ENCODE measurements at regions not wholly inside any gene's neighbourhood (a gene's known extent, or its start where the extent isn't known, plus 50 kb on each side); places are given as distances from the start of the nearest gene placed in this dataset.

DNA sequence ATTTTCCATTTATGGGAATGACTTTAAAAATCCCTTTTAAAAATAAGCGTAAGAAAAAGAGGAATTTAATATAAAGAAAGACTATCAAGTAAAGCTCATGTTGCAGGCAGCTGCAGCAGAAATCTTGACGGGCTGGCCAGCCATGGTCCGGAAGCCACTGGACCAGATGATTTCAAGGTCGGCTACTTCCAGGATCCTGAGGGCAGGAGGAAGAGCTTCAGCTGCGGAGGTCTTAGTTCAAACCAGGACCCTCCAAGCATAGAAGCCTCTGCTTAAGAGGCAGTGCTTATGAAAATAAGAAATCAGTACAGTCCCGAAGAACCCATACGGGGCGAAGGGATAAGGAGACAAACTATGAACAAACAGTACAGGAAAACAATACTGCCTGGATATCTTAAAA is 220.2 kb upstream of the CELF2 start (continued):
- TF ChIP-seq, protein P1, sequence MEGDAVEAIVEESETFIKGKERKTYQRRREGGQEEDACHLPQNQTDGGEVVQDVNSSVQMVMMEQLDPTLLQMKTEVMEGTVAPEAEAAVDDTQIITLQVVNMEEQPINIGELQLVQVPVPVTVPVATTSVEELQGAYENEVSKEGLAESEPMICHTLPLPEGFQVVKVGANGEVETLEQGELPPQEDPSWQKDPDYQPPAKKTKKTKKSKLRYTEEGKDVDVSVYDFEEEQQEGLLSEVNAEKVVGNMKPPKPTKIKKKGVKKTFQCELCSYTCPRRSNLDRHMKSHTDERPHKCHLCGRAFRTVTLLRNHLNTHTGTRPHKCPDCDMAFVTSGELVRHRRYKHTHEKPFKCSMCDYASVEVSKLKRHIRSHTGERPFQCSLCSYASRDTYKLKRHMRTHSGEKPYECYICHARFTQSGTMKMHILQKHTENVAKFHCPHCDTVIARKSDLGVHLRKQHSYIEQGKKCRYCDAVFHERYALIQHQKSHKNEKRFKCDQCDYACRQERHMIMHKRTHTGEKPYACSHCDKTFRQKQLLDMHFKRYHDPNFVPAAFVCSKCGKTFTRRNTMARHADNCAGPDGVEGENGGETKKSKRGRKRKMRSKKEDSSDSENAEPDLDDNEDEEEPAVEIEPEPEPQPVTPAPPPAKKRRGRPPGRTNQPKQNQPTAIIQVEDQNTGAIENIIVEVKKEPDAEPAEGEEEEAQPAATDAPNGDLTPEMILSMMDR (IDR thresholded peaks at IDR 0.05 in 2 of 3, conservative IDR thresholded peaks at IDR 0.05 in 1 of 3; ENCODE audit: control insufficient read depth in 2 of 3, extremely low read depth in 1 of 3, insufficient read depth in 1 of 3, low read depth in 3 of 3, low read length in 3 of 3) = no peak
- TF ChIP-seq ZNF24 (IDR thresholded peaks at IDR 0.05) = no peak
- no peak for TF ChIP-seq CREB1 (IDR thresholded peaks at IDR 0.05; ENCODE audit: low read depth)
- no peak for TF ChIP-seq ETV6 (conservative IDR thresholded peaks at IDR 0.05 in 1 of 2, IDR thresholded peaks at IDR 0.05 in 1 of 2; ENCODE audit: borderline replicate concordance in 1 of 2, low read depth in 1 of 2)
- TF ChIP-seq CEBPB (IDR thresholded peaks at IDR 0.05; ENCODE audit: borderline replicate concordance in 1 of 2, low read depth in 2 of 2, low read length in 2 of 2) = no peak

DNA sequence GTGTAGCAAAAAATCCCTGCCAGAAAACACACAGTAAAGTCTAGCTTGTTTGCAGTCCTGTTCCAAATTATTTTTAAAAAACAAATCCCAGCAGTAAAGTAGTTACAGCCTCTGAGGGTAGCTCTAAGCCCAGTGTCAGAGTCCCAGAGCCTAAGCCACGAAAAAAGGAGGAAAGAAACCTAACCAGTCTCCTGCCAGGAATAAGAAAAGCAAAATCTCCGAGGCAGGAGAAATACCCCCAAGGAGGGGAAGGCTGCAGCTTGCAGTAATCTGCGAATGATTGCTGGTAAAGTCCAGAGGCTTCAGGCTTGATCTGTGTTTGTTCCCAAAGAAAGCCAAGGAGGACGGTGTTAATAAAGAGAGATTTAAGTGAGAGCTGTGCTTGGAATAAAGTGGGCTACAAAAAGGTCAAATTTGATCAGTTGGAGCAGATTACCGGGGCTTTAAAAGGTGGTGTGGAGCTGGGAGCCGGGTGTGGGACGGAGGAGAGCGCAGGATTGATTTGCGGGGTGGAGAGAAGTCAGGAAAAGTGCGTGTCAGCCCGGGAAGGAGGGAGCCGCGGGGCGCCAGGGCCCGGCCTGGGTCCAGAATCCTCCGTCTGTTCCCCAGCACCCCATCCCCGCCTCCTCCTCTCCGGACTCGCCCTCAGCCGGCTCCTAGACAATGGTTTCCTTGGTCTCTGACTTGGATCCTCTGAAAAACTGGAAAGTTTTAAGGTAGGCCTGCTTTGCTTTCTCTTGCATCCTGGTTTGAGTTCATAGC is 219.4 kb upstream of the CELF2 start:
- ATAC-seq = no peak
- no peaks in the 10 kb centered on the region for H3K9me3 ChIP-seq (replicated peaks; ENCODE audit: control insufficient read depth, insufficient read depth, low read length)
- H3K27ac ChIP-seq (ENCODE audit: control insufficient read depth, insufficient read depth) = no peak overlapping the region
- ChIA-PET CTCF (no interaction called here), RAD21 (ENCODE audit: unreplicated experiment) (no interaction called here), SMC1A (ENCODE audit: uncharacterized antibody, unreplicated experiment) (no interaction called here), POLR2A (no interaction called here)
- FAIRE-seq = no peak
- WGBS (ENCODE audit: insufficient coverage, insufficient replicate concordance, low lambda C conversion rate, missing lambda C conversion rate) = 29% methylated on average over 18 of the region's 20 CpGs
- no peak overlapping the region for H3K9ac ChIP-seq (ENCODE audit: control insufficient read depth, insufficient read depth, low read length)
- intact Hi-C loops (cut with micrococcal nuclease; ENCODE audit: unreplicated experiment) = no loop called here
- no peaks in the 10 kb centered on the region for H3K36me3 ChIP-seq (ENCODE audit: control insufficient read depth in 2 of 2, insufficient read depth in 2 of 2, low read length in 1 of 2)
- no peak for DNase-seq (ENCODE audit: low read depth, low spot score)
- no peak overlapping the region for H2AFZ ChIP-seq (ENCODE audit: control insufficient read depth, low read depth, low read length)
- H3K27me3 ChIP-seq (replicated peaks in 1 of 2; ENCODE audit: control insufficient read depth in 2 of 2, insufficient read depth in 2 of 2, low read length in 1 of 2) = no peaks in the 10 kb centered on the region; a peak in 2 of 4 replicates
- H3K4me1 ChIP-seq (ENCODE audit: control insufficient read depth, insufficient read depth, low read length) = no peaks in the 10 kb centered on the region
- BruUV-seq (replicated peaks) = no TSS peak
- in situ Hi-C loops (cut with MboI) = no loop called here
- H3K4me2 ChIP-seq (ENCODE audit: control insufficient read depth, insufficient read depth) = no peak overlapping the region
- H4K20me1 ChIP-seq (ENCODE audit: control insufficient read depth, insufficient read depth) = no peaks in the 10 kb centered on the region
- H3K79me2 ChIP-seq (ENCODE audit: control insufficient read depth, insufficient read depth, low read length) = no peaks in the 10 kb centered on the region
- H3K4me3 ChIP-seq = no peak overlapping the region
- no peak for TF ChIP-seq SREBF1 (IDR thresholded peaks at IDR 0.05; ENCODE audit: low read length)
- TF ChIP-seq GATAD2B (conservative IDR thresholded peaks at IDR 0.05; ENCODE audit: low read depth) = no peak
- no peak for TF ChIP-seq RAD51 (IDR thresholded peaks at IDR 0.05)
- TF ChIP-seq STAT3 (IDR thresholded peaks at IDR 0.05; ENCODE audit: low read depth, low read length) = no peak
- TF ChIP-seq, protein P2, sequence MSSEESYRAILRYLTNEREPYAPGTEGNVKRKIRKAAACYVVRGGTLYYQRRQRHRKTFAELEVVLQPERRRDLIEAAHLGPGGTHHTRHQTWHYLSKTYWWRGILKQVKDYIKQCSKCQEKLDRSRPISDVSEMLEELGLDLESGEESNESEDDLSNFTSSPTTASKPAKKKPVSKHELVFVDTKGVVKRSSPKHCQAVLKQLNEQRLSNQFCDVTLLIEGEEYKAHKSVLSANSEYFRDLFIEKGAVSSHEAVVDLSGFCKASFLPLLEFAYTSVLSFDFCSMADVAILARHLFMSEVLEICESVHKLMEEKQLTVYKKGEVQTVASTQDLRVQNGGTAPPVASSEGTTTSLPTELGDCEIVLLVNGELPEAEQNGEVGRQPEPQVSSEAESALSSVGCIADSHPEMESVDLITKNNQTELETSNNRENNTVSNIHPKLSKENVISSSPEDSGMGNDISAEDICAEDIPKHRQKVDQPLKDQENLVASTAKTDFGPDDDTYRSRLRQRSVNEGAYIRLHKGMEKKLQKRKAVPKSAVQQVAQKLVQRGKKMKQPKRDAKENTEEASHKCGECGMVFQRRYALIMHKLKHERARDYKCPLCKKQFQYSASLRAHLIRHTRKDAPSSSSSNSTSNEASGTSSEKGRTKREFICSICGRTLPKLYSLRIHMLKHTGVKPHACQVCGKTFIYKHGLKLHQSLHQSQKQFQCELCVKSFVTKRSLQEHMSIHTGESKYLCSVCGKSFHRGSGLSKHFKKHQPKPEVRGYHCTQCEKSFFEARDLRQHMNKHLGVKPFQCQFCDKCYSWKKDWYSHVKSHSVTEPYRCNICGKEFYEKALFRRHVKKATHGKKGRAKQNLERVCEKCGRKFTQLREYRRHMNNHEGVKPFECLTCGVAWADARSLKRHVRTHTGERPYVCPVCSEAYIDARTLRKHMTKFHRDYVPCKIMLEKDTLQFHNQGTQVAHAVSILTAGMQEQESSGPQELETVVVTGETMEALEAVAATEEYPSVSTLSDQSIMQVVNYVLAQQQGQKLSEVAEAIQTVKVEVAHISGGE (CRISPR knock-in tag; IDR thresholded peaks at IDR 0.05) = no peak
- TF ChIP-seq BMI1 (IDR thresholded peaks at IDR 0.05; ENCODE audit: borderline replicate concordance) = no peak
- TF ChIP-seq EED (IDR thresholded peaks at IDR 0.05; ENCODE audit: low read depth) = no peak
- TF ChIP-seq NFXL1 (IDR thresholded peaks at IDR 0.05; ENCODE audit: borderline replicate concordance) = no peak
